ENCODE measurements at regions not wholly inside any gene's neighbourhood (a gene's known extent, or its start where the extent isn't known, plus 50 kb on each side); places are given as distances from the start of the nearest gene placed in this dataset.

GRCh38 chr3:180825964-180826363 lies 86.5 kb upstream of the FXR1 start:
- no peak for DNase-seq (ENCODE audit: low read depth)
- H3K4me3 ChIP-seq (ENCODE audit: low read depth, low read length), result no peak overlapping the region
- no peak for TF ChIP-seq POLR2A (IDR thresholded peaks at IDR 0.05; ENCODE audit: extremely low read depth, insufficient read length)

- DNase-seq (ENCODE audit: low read depth), result no peak
- no peak for TF ChIP-seq CTCF (IDR thresholded peaks at IDR 0.05; ENCODE audit: low read depth, low read length)
- no peak for TF ChIP-seq MAX (IDR thresholded peaks at IDR 0.05; ENCODE audit: low read depth, low read length)
- TF ChIP-seq MYC (IDR thresholded peaks at IDR 0.05; ENCODE audit: low read depth, low read length), result no peak
- no peak for TF ChIP-seq POLR2A (IDR thresholded peaks at IDR 0.05; ENCODE audit: extremely low read depth, insufficient read length)
- H3K4me3 ChIP-seq (ENCODE audit: low read depth, low read length), result no peak overlapping the region
Observed at GRCh38 chr3:180827171-180827570, 85.3 kb upstream of the FXR1 start.

GRCh38 chr3:180828001-180828720 lies 84.3 kb upstream of the FXR1 start:
- TF ChIP-seq MYC (IDR thresholded peaks at IDR 0.05; ENCODE audit: low read depth, low read length), result no peak
- no peak for DNase-seq (ENCODE audit: low read depth)
- H3K4me3 ChIP-seq (ENCODE audit: low read depth, low read length), result no peak overlapping the region

- no peak overlapping the region for H3K4me3 ChIP-seq (ENCODE audit: low read depth, low read length)
- DNase-seq (ENCODE audit: low read depth), result no peak
- TF ChIP-seq CTCF (IDR thresholded peaks at IDR 0.05; ENCODE audit: low read depth, low read length), result no peak
- no peak for TF ChIP-seq MYC (IDR thresholded peaks at IDR 0.05; ENCODE audit: low read depth, low read length)
Observed at GRCh38 chr3:180828723-180829408, 83.6 kb upstream of the FXR1 start.

- no peak overlapping the region for H3K4me3 ChIP-seq (ENCODE audit: low read depth, low read length)
- no peak for TF ChIP-seq CTCF (IDR thresholded peaks at IDR 0.05; ENCODE audit: low read depth, low read length)
- no peak for TF ChIP-seq POLR2A (IDR thresholded peaks at IDR 0.05; ENCODE audit: extremely low read depth, insufficient read length)
- no peak for TF ChIP-seq MAX (IDR thresholded peaks at IDR 0.05; ENCODE audit: low read depth, low read length)
- no peak for TF ChIP-seq MYC (IDR thresholded peaks at IDR 0.05; ENCODE audit: low read depth, low read length)
- DNase-seq (ENCODE audit: low read depth), result no peak
Observed at GRCh38 chr3:180829409-180830405, 82.8 kb upstream of the FXR1 start.

GRCh38 chr3:180835501-180835900 lies 77.0 kb upstream of the FXR1 start:
- DNase-seq (ENCODE audit: low read depth), result no peak
- TF ChIP-seq CTCF (IDR thresholded peaks at IDR 0.05; ENCODE audit: low read depth, low read length) (no peak), POLR2A (IDR thresholded peaks at IDR 0.05; ENCODE audit: extremely low read depth, insufficient read length) (no peak), MYC (IDR thresholded peaks at IDR 0.05; ENCODE audit: low read depth, low read length) (no peak), MAX (IDR thresholded peaks at IDR 0.05; ENCODE audit: low read depth, low read length) (no peak)
- no peak overlapping the region for H3K4me3 ChIP-seq (ENCODE audit: low read depth, low read length)

All from NB4 (cell line).